ENCODE measurements at regions not wholly inside any gene's neighbourhood (a gene's known extent, or its start where the extent isn't known, plus 50 kb on each side); places are given as distances from the start of the nearest gene placed in this dataset.

DNA sequence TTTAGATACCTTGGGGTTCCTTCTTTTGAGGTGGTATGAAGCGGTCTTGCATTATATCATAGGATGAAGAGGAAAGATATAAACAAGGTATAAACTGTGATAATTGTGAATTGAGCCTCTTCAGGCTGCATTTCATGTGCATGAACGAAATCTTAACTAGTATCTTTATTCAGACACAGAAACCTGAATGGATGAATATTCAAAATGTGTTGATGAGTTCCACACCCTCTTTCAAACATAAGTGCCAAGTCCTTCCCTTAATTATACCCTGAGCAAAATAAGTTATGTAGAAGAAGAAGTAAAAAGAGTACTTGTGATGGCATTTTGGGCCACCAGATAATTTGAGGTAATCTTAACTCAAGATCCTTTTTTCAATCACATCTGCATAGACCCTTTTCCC lies 103.1 kb upstream of the CFAP20DC start:
- WGBS, 2 donors = 80 to 86% methylated on average over 2 of the region's 2 CpGs
- peaks cover 0 to 11% (median 0%) of the 10 kb centered on the region in 4 donors for H3K9me3 ChIP-seq
- TF ChIP-seq POLR2A (IDR thresholded peaks at IDR 0.05) (no peak), EP300 (IDR thresholded peaks at IDR 0.05) (no peak)
- TF ChIP-seq, protein P1, sequence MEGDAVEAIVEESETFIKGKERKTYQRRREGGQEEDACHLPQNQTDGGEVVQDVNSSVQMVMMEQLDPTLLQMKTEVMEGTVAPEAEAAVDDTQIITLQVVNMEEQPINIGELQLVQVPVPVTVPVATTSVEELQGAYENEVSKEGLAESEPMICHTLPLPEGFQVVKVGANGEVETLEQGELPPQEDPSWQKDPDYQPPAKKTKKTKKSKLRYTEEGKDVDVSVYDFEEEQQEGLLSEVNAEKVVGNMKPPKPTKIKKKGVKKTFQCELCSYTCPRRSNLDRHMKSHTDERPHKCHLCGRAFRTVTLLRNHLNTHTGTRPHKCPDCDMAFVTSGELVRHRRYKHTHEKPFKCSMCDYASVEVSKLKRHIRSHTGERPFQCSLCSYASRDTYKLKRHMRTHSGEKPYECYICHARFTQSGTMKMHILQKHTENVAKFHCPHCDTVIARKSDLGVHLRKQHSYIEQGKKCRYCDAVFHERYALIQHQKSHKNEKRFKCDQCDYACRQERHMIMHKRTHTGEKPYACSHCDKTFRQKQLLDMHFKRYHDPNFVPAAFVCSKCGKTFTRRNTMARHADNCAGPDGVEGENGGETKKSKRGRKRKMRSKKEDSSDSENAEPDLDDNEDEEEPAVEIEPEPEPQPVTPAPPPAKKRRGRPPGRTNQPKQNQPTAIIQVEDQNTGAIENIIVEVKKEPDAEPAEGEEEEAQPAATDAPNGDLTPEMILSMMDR (IDR thresholded peaks at IDR 0.05) = no peak
- H3K27me3 ChIP-seq = no peaks in the 10 kb centered on the region
- no peaks in the 10 kb centered on the region for H3K36me3 ChIP-seq
- H3K4me1 ChIP-seq = no peaks in the 10 kb centered on the region
- H3K4me3 ChIP-seq = no peak overlapping the region
- no peak overlapping the region for H3K27ac ChIP-seq
- DNase-seq (ENCODE audit: low spot score in 2 of 2) = no peak

DNA sequence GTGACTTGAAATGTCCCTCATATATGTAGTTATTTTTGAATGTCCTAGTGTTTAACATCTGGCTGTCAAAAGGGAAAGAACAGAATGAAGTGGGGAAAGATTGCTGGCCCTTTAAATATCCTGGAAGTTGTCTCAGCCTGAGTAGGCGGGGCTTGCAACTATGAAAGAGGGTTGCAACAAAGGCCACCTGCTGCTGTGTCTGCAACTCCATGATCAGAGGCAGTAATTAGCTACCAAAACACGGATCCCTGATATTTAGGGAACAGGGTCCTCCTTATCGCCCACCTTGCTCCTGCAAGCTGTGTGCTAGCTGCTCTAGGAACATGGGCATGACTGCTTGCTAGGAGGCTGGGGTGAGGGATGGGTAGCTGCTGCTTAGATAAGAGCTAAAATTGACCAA lies 100.2 kb upstream of the CFAP20DC start:
- no peak overlapping the region for H3K4me3 ChIP-seq
- no peaks in the 10 kb centered on the region for H3K4me1 ChIP-seq
- H3K36me3 ChIP-seq = no peaks in the 10 kb centered on the region
- DNase-seq (ENCODE audit: low spot score in 2 of 2) = no peak
- TF ChIP-seq EP300 (IDR thresholded peaks at IDR 0.05) (no peak), POLR2A (IDR thresholded peaks at IDR 0.05) (no peak)
- TF ChIP-seq, protein P1 (IDR thresholded peaks at IDR 0.05) = no peak
- WGBS, 2 donors = 53 to 57% methylated on average over 3 of the region's 3 CpGs
- peaks cover 0 to 17% (median 0%) of the 10 kb centered on the region in 4 donors for H3K9me3 ChIP-seq
- H3K27ac ChIP-seq = no peak overlapping the region
- no peaks in the 10 kb centered on the region for H3K27me3 ChIP-seq

DNA sequence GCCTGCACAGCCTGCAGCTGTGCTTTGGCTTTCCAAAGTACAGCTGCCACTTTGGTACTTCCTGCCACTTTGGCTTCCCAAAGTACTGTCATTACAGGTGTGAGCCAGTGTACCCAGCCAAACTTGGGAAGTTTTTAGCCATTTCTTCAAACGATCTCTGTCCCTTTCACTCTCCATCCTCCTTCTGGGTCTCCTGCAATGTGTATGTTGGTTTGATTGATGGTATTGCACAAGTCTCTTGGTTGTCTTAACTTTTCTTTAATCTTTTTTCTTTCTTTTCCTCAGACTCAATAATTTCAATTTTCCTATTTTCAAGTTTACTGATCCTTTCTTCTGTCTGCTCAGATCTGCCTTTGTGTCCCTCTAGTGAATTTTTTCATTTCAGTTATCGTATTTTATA lies 99.3 kb upstream of the CFAP20DC start:
- no peak for TF ChIP-seq POLR2A (IDR thresholded peaks at IDR 0.05)
- no peak for TF ChIP-seq EP300 (IDR thresholded peaks at IDR 0.05)
- TF ChIP-seq, protein P1 (IDR thresholded peaks at IDR 0.05) = no peak
- Histone ChIP-seq H3K27ac (no peak overlapping the region), H3K36me3 (no peaks in the 10 kb centered on the region), H3K4me3 (no peak overlapping the region), H3K27me3 (no peaks in the 10 kb centered on the region), H3K9me3 (peaks cover 0 to 17% (median 0%) of the 10 kb centered on the region in 4 donors), H3K4me1 (no peaks in the 10 kb centered on the region)
- DNase-seq (ENCODE audit: low spot score in 2 of 2) = no peak
- WGBS, 2 donors = 85 to 90% methylated on average over 2 of the region's 2 CpGs

DNA sequence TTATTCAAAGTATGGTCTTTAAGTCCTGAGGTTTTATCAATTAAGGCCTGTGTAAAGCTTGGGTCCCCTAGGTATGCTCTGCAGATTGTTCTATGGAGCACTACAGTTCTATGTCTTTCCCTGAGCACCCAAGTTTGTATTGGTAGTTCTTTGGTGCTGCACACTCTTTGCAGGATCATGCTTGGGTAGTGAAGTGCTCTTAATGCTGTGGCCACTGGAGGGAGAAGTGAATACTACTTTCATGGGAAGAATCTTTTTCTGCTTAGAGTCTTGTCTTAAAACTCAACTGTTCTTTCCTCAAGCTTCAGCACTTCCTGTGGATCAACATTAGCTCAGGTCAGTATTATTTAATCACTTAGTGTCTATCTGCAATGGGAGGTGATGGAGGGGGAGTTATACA lies 93.6 kb upstream of the CFAP20DC start:
- TF ChIP-seq, protein P1 (IDR thresholded peaks at IDR 0.05) = no peak
- TF ChIP-seq POLR2A (IDR thresholded peaks at IDR 0.05) = no peak
- no peak for TF ChIP-seq EP300 (IDR thresholded peaks at IDR 0.05)
- Histone ChIP-seq H3K4me3 (no peak overlapping the region), H3K36me3 (no peaks in the 10 kb centered on the region), H3K4me1 (no peaks in the 10 kb centered on the region), H3K27me3 (no peaks in the 10 kb centered on the region), H3K9me3 (peaks cover 0 to 6% (median 0%) of the 10 kb centered on the region in 4 donors), H3K27ac (no peak overlapping the region)
- no peak for DNase-seq (ENCODE audit: low spot score in 2 of 2)

DNA sequence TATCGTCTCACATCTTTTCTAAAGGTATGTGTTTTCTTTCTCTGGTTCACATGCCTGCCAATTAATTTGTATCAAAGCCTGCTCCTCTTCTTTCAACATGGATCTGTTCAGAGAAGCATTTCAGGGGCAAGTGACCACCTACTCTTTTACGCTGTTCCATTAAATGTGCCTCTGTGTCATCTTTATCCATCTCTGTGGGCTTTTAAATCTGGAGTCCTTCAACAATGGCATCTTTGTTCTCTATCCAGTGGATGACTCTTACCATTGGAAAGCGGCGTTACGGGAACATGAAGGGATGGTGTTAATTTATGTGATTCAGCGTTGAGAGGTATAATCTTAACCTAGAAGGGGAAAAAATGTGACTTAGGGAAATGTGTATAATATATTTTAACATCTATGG lies 92.7 kb upstream of the CFAP20DC start:
- no peak for TF ChIP-seq EP300 (IDR thresholded peaks at IDR 0.05)
- TF ChIP-seq POLR2A (IDR thresholded peaks at IDR 0.05) = no peak
- TF ChIP-seq, protein P1 (IDR thresholded peaks at IDR 0.05) = no peak
- Histone ChIP-seq H3K27ac (no peak overlapping the region), H3K36me3 (no peaks in the 10 kb centered on the region), H3K27me3 (no peaks in the 10 kb centered on the region), H3K9me3 (peaks cover 0 to 5% (median 0%) of the 10 kb centered on the region in 4 donors), H3K4me1 (no peaks in the 10 kb centered on the region), H3K4me3 (no peak overlapping the region)
- DNase-seq (ENCODE audit: low spot score in 2 of 2) = no peak
- 45 to 48% methylated on average over 6 of the region's 6 CpGs for WGBS, 2 donors
